DND-41 (cell line): ENCODE measurements at regions not wholly inside any gene's neighbourhood (a gene's known extent, or its start where the extent isn't known, plus 50 kb on each side); places are given as distances from the start of the nearest gene placed in this dataset.

ENCODE experiments used
- ATAC-seq: fragments of 200-7000 bp; cut with Tn5 transposase; 3 replicates; pipeline ENCODE4 v1.9.1; 2021; ENCODE audit warnings: low read depth; ENCODE audit not compliant: insufficient read depth
- DNase-seq: peaks from one replicate; pipeline ENCODE4 v3.0.0-alpha.2; 2020
- H2AFZ ChIP-seq: 2 replicates; pipeline ENCODE4 v1.6.0; 2012; ENCODE audit warnings: low read depth, low read length
- H3K27ac ChIP-seq: 2 replicates; pipeline ENCODE4 v1.5.1; 2012; ENCODE audit warnings: low read length, inconsistent platforms
- H3K27me3 ChIP-seq: fragments of 200-600 bp; sonication (generic); 2 replicates; pipeline ENCODE4 v1.6.0; 2012; ENCODE audit warnings: low read length, mild to moderate bottlenecking, inconsistent platforms; ENCODE audit not compliant: insufficient read depth, poor library complexity
- H3K36me3 ChIP-seq: 2 replicates; pipeline ENCODE4 v1.5.1; 2012; ENCODE audit warnings: low read length, inconsistent platforms; ENCODE audit not compliant: insufficient read depth
- H3K4me1 ChIP-seq: 2 replicates; pipeline ENCODE4 v1.5.1; 2012; ENCODE audit warnings: mild to moderate bottlenecking, low read length; ENCODE audit not compliant: insufficient read depth
- H3K4me2 ChIP-seq: 2 replicates; pipeline ENCODE4 v1.6.0; 2012; ENCODE audit warnings: mild to moderate bottlenecking, moderate library complexity, low read length, inconsistent platforms; ENCODE audit not compliant: insufficient read depth
- H3K4me3 ChIP-seq, 2 experiments: fragments of 200-600 bp in 1 of 2; shearing (Covaris generic) in 1 of 2; 2 replicates each; pipeline ENCODE4 v1.5.1; 2012 to 2016; ENCODE audit warnings: inconsistent platforms in 2 of 2, low read length in 2 of 2, mild to moderate bottlenecking in 2 of 2, low read depth in 1 of 2, moderate library complexity in 1 of 2
- H3K79me2 ChIP-seq: 2 replicates; pipeline ENCODE4 v1.6.0; 2012; ENCODE audit warnings: low read length, inconsistent platforms; ENCODE audit not compliant: insufficient read depth
- H3K9ac ChIP-seq: 2 replicates; pipeline ENCODE4 v1.6.0; 2012; ENCODE audit warnings: low read depth, mild to moderate bottlenecking, inconsistent platforms, low read length, moderate library complexity
- H3K9me3 ChIP-seq: 2 replicates; pipeline ENCODE4 v1.5.1; 2012; ENCODE audit warnings: low read length, moderate library complexity, mild to moderate bottlenecking, inconsistent platforms; ENCODE audit not compliant: insufficient read depth, severe bottlenecking
- H4K20me1 ChIP-seq: 2 replicates; pipeline ENCODE4 v1.6.0; 2012; ENCODE audit warnings: low read length; ENCODE audit not compliant: insufficient read depth
- CTCF ChIP-seq: IDR thresholded peaks from 2 replicates; pipeline ENCODE4 v1.5.1; 2012; ENCODE audit warnings: borderline replicate concordance, low read length, moderate library complexity, mild to moderate bottlenecking; ENCODE audit not compliant: poor library complexity, severe bottlenecking; ENCODE audit errors: extremely low read depth
- EZH2 ChIP-seq: IDR thresholded peaks from 3 replicates; pipeline ENCODE4 v1.6.1; 2012; ENCODE audit warnings: borderline replicate concordance, low read depth, mild to moderate bottlenecking, moderate library complexity, low read length, inconsistent platforms; ENCODE audit not compliant: severe bottlenecking

GRCh38 chr4:166481055-166481454 is 608.0 kb downstream of the TLL1 start:
- Histone ChIP-seq H3K36me3 (no peaks in the 10 kb centered on the region), H3K4me2 (no peak overlapping the region), H3K9me3 (no peaks in the 10 kb centered on the region), H4K20me1 (no peaks in the 10 kb centered on the region), H3K27me3 (no peaks in the 10 kb centered on the region), H3K4me3 (no peak overlapping the region), H3K79me2 (no peaks in the 10 kb centered on the region), H3K9ac (no peak overlapping the region), H3K4me1 (no peaks in the 10 kb centered on the region), H2AFZ (no peak overlapping the region), H3K27ac (no peak overlapping the region)
- DNase-seq (no peak), ATAC-seq (no peak)
- TF ChIP-seq EZH2, result no peak
- no peak for TF ChIP-seq CTCF

GRCh38 chr4:166481739-166482138 is 608.7 kb downstream of the TLL1 start:
- Histone ChIP-seq H3K27ac (no peak overlapping the region), H3K9me3 (no peaks in the 10 kb centered on the region), H4K20me1 (no peaks in the 10 kb centered on the region), H3K4me3 (no peak overlapping the region), H3K27me3 (no peaks in the 10 kb centered on the region), H3K79me2 (no peaks in the 10 kb centered on the region), H3K9ac (no peak overlapping the region), H3K36me3 (no peaks in the 10 kb centered on the region), H3K4me2 (no peak overlapping the region), H3K4me1 (no peaks in the 10 kb centered on the region), H2AFZ (no peak overlapping the region)
- ATAC-seq (no peak), DNase-seq (no peak)
- TF ChIP-seq CTCF, result no peak
- TF ChIP-seq EZH2, result no peak

GRCh38 chr4:166482758-166483157 is 609.7 kb downstream of the TLL1 start:
- Histone ChIP-seq H3K4me1 (no peaks in the 10 kb centered on the region), H3K27me3 (no peaks in the 10 kb centered on the region), H4K20me1 (no peaks in the 10 kb centered on the region), H3K4me3 (no peak overlapping the region), H2AFZ (no peak overlapping the region), H3K9ac (no peak overlapping the region), H3K36me3 (no peaks in the 10 kb centered on the region), H3K79me2 (no peaks in the 10 kb centered on the region), H3K27ac (no peak overlapping the region), H3K9me3 (no peaks in the 10 kb centered on the region), H3K4me2 (no peak overlapping the region)
- TF ChIP-seq EZH2, result no peak
- TF ChIP-seq CTCF, result no peak
- ATAC-seq, result no peak
- DNase-seq, result no peak

GRCh38 chr4:166491635-166492034 is 618.6 kb downstream of the TLL1 start:
- no peak overlapping the region for H3K27ac ChIP-seq
- TF ChIP-seq CTCF, result no peak
- no peak for TF ChIP-seq EZH2
- H2AFZ ChIP-seq, result no peak overlapping the region
- H3K27me3 ChIP-seq, result no peaks in the 10 kb centered on the region
- H4K20me1 ChIP-seq, result no peaks in the 10 kb centered on the region
- no peak overlapping the region for H3K4me3 ChIP-seq
- H3K9ac ChIP-seq, result no peak overlapping the region
- no peaks in the 10 kb centered on the region for H3K79me2 ChIP-seq
- no peaks in the 10 kb centered on the region for H3K9me3 ChIP-seq
- H3K4me2 ChIP-seq, result no peak overlapping the region
- ATAC-seq, result no peak
- DNase-seq, result no peak
- H3K36me3 ChIP-seq, result no peaks in the 10 kb centered on the region
- H3K4me1 ChIP-seq, result no peaks in the 10 kb centered on the region
